Peyer's patch (tissue), 4 donors: ENCODE measurements at regions not wholly inside any gene's neighbourhood (a gene's known extent, or its start where the extent isn't known, plus 50 kb on each side); places are given as distances from the start of the nearest gene placed in this dataset.

Experiments used
- DNase-seq, 3 donors: peaks; one replicate each; pipeline ENCODE4 v3.0.0-alpha.2; 2017 to 2019
- H3K27ac ChIP-seq, 4 donors: fragments of 200-600 bp; sonication (generic); one replicate each; pipeline ENCODE4 v1.5.1; 2016 to 2019
- H3K27me3 ChIP-seq, 2 donors: fragments of 200-600 bp; sonication (generic); one replicate each; pipeline ENCODE4 v1.5.1; 2019
- H3K36me3 ChIP-seq, 3 donors: fragments of 200-600 bp; sonication (generic); one replicate each; pipeline ENCODE4 v1.5.1; 2016 to 2019
- H3K4me1 ChIP-seq, 4 donors: fragments of 200-600 bp; sonication (generic); one replicate each; pipeline ENCODE4 v1.5.1; 2016 to 2019
- H3K4me3 ChIP-seq, 4 donors: fragments of 200-600 bp; sonication (generic); 1 replicate in 3 of 4; 2 replicates in 1 of 4; pipeline ENCODE4 v1.5.1; 2016 to 2019; ENCODE audit warnings: mild to moderate bottlenecking in 1 of 4
- H3K9me3 ChIP-seq, 4 donors: fragments of 200-600 bp; sonication (generic); one replicate each; pipeline ENCODE4 v1.5.1; 2016 to 2019; ENCODE audit warnings: mild to moderate bottlenecking in 1 of 4
- CTCF ChIP-seq, 6 experiments: fragments of 450-650 bp in 4 of 6; fragments of 200-600 bp in 2 of 6; sonication (generic) in 1 of 6; IDR thresholded peaks; one replicate each; pipeline ENCODE4 v1.5.1; 2017 to 2019; ENCODE audit warnings: antibody characterized with exemption in 6 of 6, mild to moderate bottlenecking in 3 of 6, moderate library complexity in 1 of 6
- POLR2A ChIP-seq, 2 donors: fragments of 450-650 bp; IDR thresholded peaks; one replicate each; pipeline ENCODE4 v1.5.1; 2017; ENCODE audit warnings: antibody characterized with exemption in 2 of 2, mild to moderate bottlenecking in 2 of 2, moderate library complexity in 2 of 2

GRCh38 chr6:37580176-37580955 lies 80.7 kb upstream of the CCDC167 start:
- H3K4me1 ChIP-seq: no peaks in the 10 kb centered on the region
- TF ChIP-seq POLR2A (IDR thresholded peaks at IDR 0.05): no peak
- TF ChIP-seq CTCF (IDR thresholded peaks at IDR 0.05): no peak
- no peaks in the 10 kb centered on the region for H3K36me3 ChIP-seq
- H3K4me3 ChIP-seq: no peak overlapping the region
- no peak overlapping the region for H3K27ac ChIP-seq
- H3K27me3 ChIP-seq: no peaks in the 10 kb centered on the region
- DNase-seq: no peak
- no peaks in the 10 kb centered on the region for H3K9me3 ChIP-seq

GRCh38 chr6:37579444-37580067 lies 79.9 kb upstream of the CCDC167 start:
- H3K27ac ChIP-seq: no peak overlapping the region
- H3K4me1 ChIP-seq: no peaks in the 10 kb centered on the region
- TF ChIP-seq CTCF (IDR thresholded peaks at IDR 0.05) (no peak), POLR2A (IDR thresholded peaks at IDR 0.05) (no peak)
- H3K36me3 ChIP-seq: no peaks in the 10 kb centered on the region
- no peak overlapping the region for H3K4me3 ChIP-seq
- H3K9me3 ChIP-seq: no peaks in the 10 kb centered on the region
- no peaks in the 10 kb centered on the region for H3K27me3 ChIP-seq
- no peak for DNase-seq

- Histone ChIP-seq H3K9me3 (no peaks in the 10 kb centered on the region), H3K27ac (no peak overlapping the region), H3K27me3 (no peaks in the 10 kb centered on the region), H3K4me3 (no peak overlapping the region), H3K4me1 (no peaks in the 10 kb centered on the region), H3K36me3 (no peaks in the 10 kb centered on the region)
- no peak for DNase-seq
- no peak for TF ChIP-seq CTCF (IDR thresholded peaks at IDR 0.05)
- TF ChIP-seq POLR2A (IDR thresholded peaks at IDR 0.05): no peak
Observed at GRCh38 chr6:37578104-37578503, 78.4 kb upstream of the CCDC167 start.

- Histone ChIP-seq H3K27ac (no peak overlapping the region), H3K9me3 (no peaks in the 10 kb centered on the region), H3K36me3 (no peaks in the 10 kb centered on the region), H3K27me3 (no peaks in the 10 kb centered on the region), H3K4me3 (no peak overlapping the region), H3K4me1 (no peaks in the 10 kb centered on the region)
- DNase-seq: no peak
- TF ChIP-seq POLR2A (IDR thresholded peaks at IDR 0.05) (no peak), CTCF (IDR thresholded peaks at IDR 0.05) (no peak)
Observed at GRCh38 chr6:37576336-37576737, 76.6 kb upstream of the CCDC167 start.

- TF ChIP-seq CTCF (IDR thresholded peaks at IDR 0.05): no peak
- no peak for TF ChIP-seq POLR2A (IDR thresholded peaks at IDR 0.05)
- no peaks in the 10 kb centered on the region for H3K36me3 ChIP-seq
- no peak overlapping the region for H3K27ac ChIP-seq
- peaks cover 0 to 3% of the 10 kb centered on the region in 2 donors for H3K27me3 ChIP-seq
- no peak for DNase-seq
- no peaks in the 10 kb centered on the region for H3K4me1 ChIP-seq
- no peaks in the 10 kb centered on the region for H3K9me3 ChIP-seq
- no peak overlapping the region for H3K4me3 ChIP-seq
Observed at GRCh38 chr6:37575221-37575620, 75.5 kb upstream of the CCDC167 start.
